Heart right ventricle (tissue), 16 donors: ENCODE measurements at regions not wholly inside any gene's neighbourhood (a gene's known extent, or its start where the extent isn't known, plus 50 kb on each side); places are given as distances from the start of the nearest gene placed in this dataset.
A peak's percentile ranks its signal among the peaks of the same experiment; 100 is the strongest.

Experiments used
- ATAC-seq, 8 donors: fragments of 200-7000 bp; cut with Tn5 transposase; one replicate each; pipeline ENCODE4 v1.9.1; 2020; ENCODE audit warnings: mild to moderate bottlenecking in 8 of 8, moderate library complexity in 8 of 8, moderate number of reproducible peaks in 1 of 8
- DNase-seq, 2 donors: peaks; one replicate each; pipeline ENCODE4 v3.0.0-alpha.2; 2020
- H3K27ac ChIP-seq, 10 donors: fragments of 200-600 bp; sonication (generic) in 2 of 10; one replicate each; pipeline versions ENCODE4 v1.5.0 to v1.8.0; 2020 to 2022; ENCODE audit warnings: mild to moderate bottlenecking in 3 of 10
- H3K27me3 ChIP-seq, 7 donors: fragments of 200-600 bp; one replicate each; pipeline ENCODE4 v1.8.0; 2021 to 2022; ENCODE audit warnings: mild to moderate bottlenecking in 2 of 7
- H3K36me3 ChIP-seq, 9 donors: fragments of 200-600 bp; sonication (generic) in 1 of 9; one replicate each; pipeline versions ENCODE4 v1.5.0 to v1.8.0; 2020 to 2022; ENCODE audit warnings: mild to moderate bottlenecking in 2 of 9
- H3K4me1 ChIP-seq, 9 donors: fragments of 200-600 bp; sonication (generic) in 1 of 9; one replicate each; pipeline versions ENCODE4 v1.5.0 to v1.8.0; 2020 to 2022; ENCODE audit warnings: mild to moderate bottlenecking in 4 of 9
- H3K4me3 ChIP-seq, 10 donors: fragments of 200-600 bp; sonication (generic) in 2 of 10; one replicate each; pipeline versions ENCODE4 v1.5.0 to v1.8.0; 2020 to 2022; ENCODE audit warnings: mild to moderate bottlenecking in 7 of 10, moderate library complexity in 2 of 10
- H3K9me3 ChIP-seq, 11 donors: fragments of 200-600 bp in 10 of 11; sonication (generic) in 2 of 11; one replicate each; pipeline versions ENCODE4 v1.5.0 to v1.8.0; 2013 to 2022; ENCODE audit warnings: mild to moderate bottlenecking in 2 of 11, control low read depth in 1 of 11, moderate library complexity in 1 of 11
- CTCF ChIP-seq, 9 donors: fragments of 200-600 bp; sonication (generic) in 2 of 9; IDR thresholded peaks; one replicate each; pipeline versions ENCODE4 v1.5.0 to v1.8.0; 2021 to 2022; ENCODE audit warnings: antibody characterized with exemption in 9 of 9, mild to moderate bottlenecking in 5 of 9, moderate library complexity in 1 of 9
- WGBS, 2 donors: extraction: QIAGEN DNeasy Blood & Tissue Kit; methylation state at CpG; one replicate each; pipeline ENCODE4 v1.1.7; 2013; ENCODE audit warnings: inconsistent platforms in 1 of 2; 5-methylcytosine and 5-hydroxymethylcytosine counted together
- intact Hi-C, 10 donors: fragments of 100-400 bp; cut with DNase I; formaldehyde crosslinking; loops; one replicate each; pipeline versions ENCODE4 v1.11.1 to v1.14.2; 2022
- donor health status: Arrhythmogenic right ventricular cardiomyopathy.
- donor health status: ischemic (EF 13 %, LVEDD 7.1; RV severe dilation, severe dysfunction).
- donor health status: healthy with polysubstance abuse.
- donor health status: DM: no; HTN: yes; CAD: no.
- donor health status: DM: no; HTN: no; CAD: no.
- donor health status: ischemic (EF 25% LVEDD 6.9; RV normal size, moderate dysfunction).
- donor health status: ischemic (EF 25% LVEDD 5.7; RV mildly dilated, moderate dysfunction).
- donor health status: healthy.
- donor health status: DM: yes; HTN: yes; CAD: no.
- donor health status: Ischemic cardiomyopathy.
- donor health status: ischemic (EF 35%, LVEDD 5.7; RV mildly dilated, moderate dysfunction).
- donor health status: nonischemic (EF 11% LVEDD 7.7; RV severe dilation, severe dysfunction).
- donor health status: DM: yes; HTN: yes; CAD: no.
- donor health status: PGD.
- donor health status: ischemic (EF 29% LVEDD 5.4; RV normal size, mild dysfunction).
- donor health status: nonischemic (EF 23%, LVEDD 6.1; RV moderate dilation, normal function).

- no peaks in the 10 kb centered on the region for H3K27me3 ChIP-seq
- TF ChIP-seq CTCF (IDR thresholded peaks at IDR 0.05), result no peak
- H3K9me3 ChIP-seq, result no peaks in the 10 kb centered on the region
- H3K27ac ChIP-seq, result no peak overlapping the region
- 73 to 80% methylated on average over 4 of the region's 4 CpGs for WGBS, 2 donors
- H3K4me3 ChIP-seq, result no peak overlapping the region
- H3K36me3 ChIP-seq, result no peaks in the 10 kb centered on the region
- no peak for DNase-seq
- intact Hi-C loops, result no loop called here
- H3K4me1 ChIP-seq, result peaks cover 0 to 15% (median 0%) of the 10 kb centered on the region in 9 donors
- no peak for ATAC-seq
These were observed 643.8 kb downstream of the SORCS1 start for GRCh38 chr10:106520698-106521097.

GRCh38 chr10:106519376-106520030, 645.0 kb downstream of the SORCS1 start:
- ATAC-seq, result peak; percentile 42 to 94 (median 86)

GRCh38 chr10:106515206-106515790, 649.2 kb downstream of the SORCS1 start:
- 55 to 62% methylated on average over 6 of the region's 6 CpGs for WGBS, 2 donors
- ATAC-seq (no peak), DNase-seq (no peak)
- no peak for TF ChIP-seq CTCF (IDR thresholded peaks at IDR 0.05)
- Histone ChIP-seq H3K4me1 (peaks cover 0 to 15% (median 0%) of the 10 kb centered on the region in 9 donors), H3K27ac (no peak overlapping the region), H3K36me3 (no peaks in the 10 kb centered on the region), H3K9me3 (no peaks in the 10 kb centered on the region), H3K4me3 (no peak overlapping the region), H3K27me3 (no peaks in the 10 kb centered on the region)
- intact Hi-C loops, result no loop called here

More at GRCh38 chr10:106519376-106520030, 645.0 kb downstream of the SORCS1 start:
- Histone ChIP-seq H3K27me3 (no peaks in the 10 kb centered on the region), H3K36me3 (no peaks in the 10 kb centered on the region), H3K4me3 (no peak overlapping the region), H3K9me3 (no peaks in the 10 kb centered on the region), H3K27ac (peak overlapping the region in 4 of 10 donors; percentile 13 to 51 (median 28)), H3K4me1 (peaks cover 0 to 15% (median 0%) of the 10 kb centered on the region in 9 donors)
- intact Hi-C loops, result no loop called here
- WGBS, 2 donors, result 36 to 41% methylated on average over 2 of the region's 2 CpGs
- DNase-seq, result peak in 1 of 2 donors; percentile 21
- TF ChIP-seq CTCF (IDR thresholded peaks at IDR 0.05), result no peak

DNA sequence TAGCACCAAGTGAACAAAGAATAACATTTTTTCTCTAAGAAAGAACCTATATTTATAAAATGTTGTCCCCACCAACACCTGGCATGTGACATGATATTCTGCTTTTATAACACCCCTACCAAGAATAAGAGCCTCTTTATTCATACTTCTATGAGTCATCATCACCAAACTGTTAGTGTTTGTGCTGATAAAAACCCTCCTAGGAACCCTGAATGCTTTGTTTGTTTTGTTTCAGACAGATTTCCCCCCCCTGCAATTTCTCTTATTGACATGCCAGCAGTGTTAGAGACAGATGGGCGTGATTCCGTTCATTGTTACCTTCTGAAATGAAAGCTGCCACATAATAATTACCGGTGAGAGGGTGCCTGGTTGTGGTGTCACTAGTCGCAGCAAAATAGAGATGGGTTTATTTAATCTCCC, 651.1 kb downstream of the SORCS1 start:
- H3K27ac ChIP-seq, result no peak overlapping the region
- no peaks in the 10 kb centered on the region for H3K36me3 ChIP-seq
- intact Hi-C loops, result no loop called here
- no peak for DNase-seq
- H3K9me3 ChIP-seq, result no peaks in the 10 kb centered on the region
- H3K27me3 ChIP-seq, result no peaks in the 10 kb centered on the region
- no peak overlapping the region for H3K4me3 ChIP-seq
- TF ChIP-seq CTCF (IDR thresholded peaks at IDR 0.05), result no peak
- H3K4me1 ChIP-seq, result no peaks in the 10 kb centered on the region
- 31 to 47% methylated on average over 4 of the region's 4 CpGs for WGBS, 2 donors
- peak in 1 of 8 donors; percentile 16 for ATAC-seq
